HepG2 (cell line): ENCODE measurements at regions not wholly inside any gene's neighbourhood (a gene's known extent, or its start where the extent isn't known, plus 50 kb on each side); places are given as distances from the start of the nearest gene placed in this dataset.

Source experiments
- ATAC-seq: fragments of 200-7000 bp; cut with Tn5 transposase; 3 replicates; pipeline ENCODE4 v1.9.1; 2020; ENCODE audit warnings: mild to moderate bottlenecking, moderate library complexity
- BruUV-seq: library from RNA; stranded (reverse); fragments of 400-500 nt; replicated peaks from 2 replicates; lab custom pipeline; 2021; lab: Mats Ljungman, UMichigan
- CTCF ChIA-PET: fragments of 300-600 bp; formaldehyde crosslinking; extraction: SDS; loops from one replicate; lab custom pipeline; 2021; ENCODE audit warnings: low total read pairs, inconsistent platforms, low intra/inter-chr PET ratio; lab: Yijun Ruan, JAX
- POLR2A ChIA-PET: fragments of 350-600 bp; sonication (Branson Sonifier 250); formaldehyde crosslinking; loops from one replicate; lab custom pipeline; 2020; ENCODE audit warnings: antibody characterized with exemption, inconsistent platforms; lab: Yijun Ruan, JAX
- DNase-seq: peaks from one replicate; pipeline ENCODE4 v3.0.0-alpha.2; 2015; ENCODE audit warnings: low spot score
- FAIRE-seq: peaks from 3 replicates; lab custom pipeline; 2011; peaks lifted over from hg19 to GRCh38; lab: Jason Lieb, UNC
- H2AFZ ChIP-seq: one replicate; pipeline ENCODE4 v1.6.1; 2011; ENCODE audit warnings: low read length, inconsistent platforms
- H3K27ac ChIP-seq: fragments of 300-600 bp; 3 replicates; pipeline ENCODE4 v1.8.0; 2011; ENCODE audit warnings: mixed run types, mild to moderate bottlenecking, mixed read lengths, low read length, inconsistent platforms; ENCODE audit not compliant: insufficient read depth; ENCODE audit errors: extremely low read length
- H3K27me3 ChIP-seq, 2 experiments: fragments of 200-600 bp in 1 of 2; 2 replicates in 1 of 2; 3 replicates in 1 of 2; pipeline versions ENCODE4 v1.6.0 to v1.8.0; 2011; ENCODE audit warnings: low read length in 2 of 2, mild to moderate bottlenecking in 2 of 2, moderate library complexity in 2 of 2, inconsistent platforms in 1 of 2; ENCODE audit not compliant: insufficient read depth in 2 of 2, control insufficient read depth in 1 of 2
- H3K36me3 ChIP-seq, 2 experiments: fragments of 200-600 bp in 1 of 2; replicated peaks in 1 of 2; 2 replicates in 1 of 2; 3 replicates in 1 of 2; pipeline versions ENCODE4 v1.5.1 to v1.8.0; 2011; ENCODE audit warnings: low read length in 2 of 2, inconsistent platforms in 1 of 2; ENCODE audit not compliant: insufficient read depth in 2 of 2, control insufficient read depth in 1 of 2
- H3K4me1 ChIP-seq: 2 replicates; pipeline ENCODE4 v1.5.1; 2012; ENCODE audit warnings: low read length, inconsistent platforms; ENCODE audit not compliant: insufficient read depth
- H3K4me2 ChIP-seq: 2 replicates; pipeline ENCODE4 v1.6.0; 2011; ENCODE audit warnings: low read depth, low read length, inconsistent platforms
- H3K4me3 ChIP-seq, 3 experiments: fragments of 200-600 bp in 1 of 3; sonication (generic), shearing (Covaris generic) in 1 of 3; replicated peaks in 1 of 3; 2 replicates each; pipeline ENCODE4 v1.5.1; 2011 to 2016; ENCODE audit warnings: low read length in 3 of 3, inconsistent platforms in 2 of 3, low read depth in 2 of 3, mild to moderate bottlenecking in 2 of 3, control low read depth in 1 of 3, mixed read lengths in 1 of 3; ENCODE audit not compliant: insufficient read depth in 1 of 3
- H3K79me2 ChIP-seq: one replicate; pipeline ENCODE4 v1.6.1; 2011; ENCODE audit warnings: low read length, inconsistent platforms; ENCODE audit not compliant: insufficient read depth
- H3K9ac ChIP-seq: 2 replicates; pipeline ENCODE4 v1.6.0; 2011; ENCODE audit warnings: mild to moderate bottlenecking, low read depth, low read length, inconsistent platforms; ENCODE audit not compliant: insufficient read depth
- H3K9me3 ChIP-seq: 2 replicates; pipeline ENCODE4 v1.5.1; 2012; ENCODE audit warnings: mild to moderate bottlenecking, low read length
- H4K20me1 ChIP-seq: 2 replicates; pipeline ENCODE4 v1.6.0; 2011; ENCODE audit warnings: inconsistent platforms, mild to moderate bottlenecking, low read length, moderate library complexity; ENCODE audit not compliant: insufficient read depth
- GABPA ChIP-seq, 2 experiments: IDR thresholded peaks; 2 replicates each; pipeline ENCODE4 v1.6.1; 2011 to 2016; ENCODE audit warnings: low read depth in 2 of 2, low read length in 1 of 2, missing biosample characterization in 1 of 2, missing genetic modification characterization in 1 of 2
- IKZF4 ChIP-seq: sonication (generic); formaldehyde crosslinking; IDR thresholded peaks from 2 replicates; pipeline ENCODE4 v1.5.1; 2020; ENCODE audit warnings: borderline replicate concordance, mild to moderate bottlenecking, low read depth, missing genetic modification reagents; ENCODE audit errors: not compliant biosample characterization
- REPIN1 ChIP-seq: sonication (generic); formaldehyde crosslinking; IDR thresholded peaks from 2 replicates; pipeline ENCODE4 v1.8.0; 2022; ENCODE audit warnings: missing genetic modification reagents, low read depth, mild to moderate bottlenecking, borderline replicate concordance
- ZNF678 ChIP-seq: sonication (generic); formaldehyde crosslinking; IDR thresholded peaks from 2 replicates; pipeline ENCODE4 v1.4.0; 2020; ENCODE audit warnings: mild to moderate bottlenecking, missing genetic modification reagents
- ZZZ3 ChIP-seq: sonication (generic); formaldehyde crosslinking; IDR thresholded peaks from 2 replicates; pipeline ENCODE4 v1.4.0; 2020; ENCODE audit warnings: missing genetic modification reagents, mild to moderate bottlenecking, borderline replicate concordance
- WGBS: methylation state at CpG from one replicate; pipeline ENCODE4 v1.1.6; 2017; ENCODE audit warnings: low lambda C conversion rate; 5-methylcytosine and 5-hydroxymethylcytosine counted together
- in situ Hi-C: cut with HindIII; loops from 2 replicates; pipeline ENCODE4 v1.10.0; 2017; ENCODE audit warnings: low pct_unique_long_range_greater_than_20kb; ENCODE audit not compliant: extremely low pct_ligation_motif_present
- intact Hi-C: fragments of 100-400 bp; cut with micrococcal nuclease; formaldehyde crosslinking; loops from one replicate; pipeline ENCODE4 v1.10.0; 2022; ENCODE audit not compliant: unreplicated experiment
- TF ChIP-seq, protein P1 (sequence below): sonication (generic); formaldehyde crosslinking; conservative IDR thresholded peaks from 2 replicates; pipeline ENCODE4 v1.4.0; 2020; ENCODE audit warnings: missing genetic modification reagents
- TF ChIP-seq, protein P2 (sequence below): sonication (generic); formaldehyde crosslinking; IDR thresholded peaks from 2 replicates; pipeline ENCODE4 v1.4.0; 2020; ENCODE audit warnings: mild to moderate bottlenecking, missing genetic modification reagents

DNA sequence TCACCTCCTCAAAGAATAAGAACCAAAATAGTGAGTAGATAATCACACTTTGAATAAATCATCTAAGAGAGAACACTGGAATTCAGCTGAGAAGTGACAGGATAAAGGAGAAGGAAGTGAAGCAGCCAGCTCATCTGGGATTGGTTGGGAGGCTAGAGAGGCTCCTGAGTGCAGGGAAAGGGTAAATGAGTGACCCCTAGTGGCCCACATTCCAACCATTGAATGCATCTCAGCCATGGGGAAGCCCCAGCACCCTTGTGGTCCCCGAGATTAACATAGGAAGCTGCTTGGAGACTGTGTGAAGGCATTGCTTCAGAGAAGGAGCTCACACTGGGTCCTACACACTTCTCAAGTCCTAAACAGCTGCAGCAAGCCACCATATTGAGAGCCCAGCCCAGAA is 82.3 kb downstream of the JRKL start (continued):
- TF ChIP-seq GABPA (IDR thresholded peaks at IDR 0.05; ENCODE audit: low read depth, low read length) (0 out of 2 replicates have a peak, but pooled peaks have one; percentile 13), GABPA (CRISPR knock-in tag; IDR thresholded peaks at IDR 0.05; ENCODE audit: low read depth) (peak; percentile 14; the same call in 1 of the 2 replicates)
- TF ChIP-seq, all 625 proteins: peak for 4

DNA sequence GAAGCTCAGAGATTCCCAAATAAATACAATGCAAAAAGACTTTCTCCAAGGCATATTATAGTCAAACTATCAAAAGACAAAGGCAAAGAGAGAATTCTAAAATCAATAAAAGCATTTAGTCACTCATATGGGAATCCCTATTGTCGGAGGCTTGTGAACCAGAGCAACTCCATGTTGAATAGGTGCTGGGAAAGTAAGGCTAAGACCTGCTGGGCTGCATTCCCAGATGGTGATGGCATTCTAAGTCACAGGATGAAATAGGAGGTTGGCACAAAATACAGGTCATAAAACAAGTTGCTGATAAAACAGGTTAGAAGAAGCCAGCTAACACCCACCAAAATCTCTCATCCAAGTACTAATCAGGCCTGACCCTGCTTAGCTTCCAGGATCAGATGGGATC is 84.5 kb downstream of the JRKL start:
- H2AFZ ChIP-seq: no peak overlapping the region
- no peak for ATAC-seq
- no peak for TF ChIP-seq REPIN1
- no peak for TF ChIP-seq IKZF4 (CRISPR knock-in tag)
- TF ChIP-seq, protein P1, sequence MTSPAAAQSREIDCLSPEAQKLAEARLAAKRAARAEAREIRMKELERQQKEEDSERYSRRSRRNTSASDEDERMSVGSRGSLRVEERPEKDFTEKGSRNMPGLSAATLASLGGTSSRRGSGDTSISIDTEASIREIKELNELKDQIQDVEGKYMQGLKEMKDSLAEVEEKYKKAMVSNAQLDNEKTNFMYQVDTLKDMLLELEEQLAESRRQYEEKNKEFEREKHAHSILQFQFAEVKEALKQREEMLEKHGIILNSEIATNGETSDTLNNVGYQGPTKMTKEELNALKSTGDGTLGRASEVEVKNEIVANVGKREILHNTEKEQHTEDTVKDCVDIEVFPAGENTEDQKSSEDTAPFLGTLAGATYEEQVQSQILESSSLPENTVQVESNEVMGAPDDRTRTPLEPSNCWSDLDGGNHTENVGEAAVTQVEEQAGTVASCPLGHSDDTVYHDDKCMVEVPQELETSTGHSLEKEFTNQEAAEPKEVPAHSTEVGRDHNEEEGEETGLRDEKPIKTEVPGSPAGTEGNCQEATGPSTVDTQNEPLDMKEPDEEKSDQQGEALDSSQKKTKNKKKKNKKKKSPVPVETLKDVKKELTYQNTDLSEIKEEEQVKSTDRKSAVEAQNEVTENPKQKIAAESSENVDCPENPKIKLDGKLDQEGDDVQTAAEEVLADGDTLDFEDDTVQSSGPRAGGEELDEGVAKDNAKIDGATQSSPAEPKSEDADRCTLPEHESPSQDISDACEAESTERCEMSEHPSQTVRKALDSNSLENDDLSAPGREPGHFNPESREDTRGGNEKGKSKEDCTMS (CRISPR knock-in tag): no peak
- TF ChIP-seq, protein P2, sequence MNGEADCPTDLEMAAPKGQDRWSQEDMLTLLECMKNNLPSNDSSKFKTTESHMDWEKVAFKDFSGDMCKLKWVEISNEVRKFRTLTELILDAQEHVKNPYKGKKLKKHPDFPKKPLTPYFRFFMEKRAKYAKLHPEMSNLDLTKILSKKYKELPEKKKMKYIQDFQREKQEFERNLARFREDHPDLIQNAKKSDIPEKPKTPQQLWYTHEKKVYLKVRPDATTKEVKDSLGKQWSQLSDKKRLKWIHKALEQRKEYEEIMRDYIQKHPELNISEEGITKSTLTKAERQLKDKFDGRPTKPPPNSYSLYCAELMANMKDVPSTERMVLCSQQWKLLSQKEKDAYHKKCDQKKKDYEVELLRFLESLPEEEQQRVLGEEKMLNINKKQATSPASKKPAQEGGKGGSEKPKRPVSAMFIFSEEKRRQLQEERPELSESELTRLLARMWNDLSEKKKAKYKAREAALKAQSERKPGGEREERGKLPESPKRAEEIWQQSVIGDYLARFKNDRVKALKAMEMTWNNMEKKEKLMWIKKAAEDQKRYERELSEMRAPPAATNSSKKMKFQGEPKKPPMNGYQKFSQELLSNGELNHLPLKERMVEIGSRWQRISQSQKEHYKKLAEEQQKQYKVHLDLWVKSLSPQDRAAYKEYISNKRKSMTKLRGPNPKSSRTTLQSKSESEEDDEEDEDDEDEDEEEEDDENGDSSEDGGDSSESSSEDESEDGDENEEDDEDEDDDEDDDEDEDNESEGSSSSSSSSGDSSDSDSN (CRISPR knock-in tag): no peak
- TF ChIP-seq ZZZ3 (CRISPR knock-in tag): no peak
- no peak for TF ChIP-seq ZNF678 (CRISPR knock-in tag)
- TF ChIP-seq, all 625 proteins: peak for 0
- Histone ChIP-seq H3K27me3 (no peaks in the 10 kb centered on the region), H3K4me3 (no peak overlapping the region), H3K9me3 (no peaks in the 10 kb centered on the region), H3K4me2 (no peak overlapping the region), H3K9ac (no peak overlapping the region), H3K4me1 (no peaks in the 10 kb centered on the region), H3K27ac (no peak overlapping the region), H3K79me2 (no peaks in the 10 kb centered on the region), H3K36me3 (no peaks in the 10 kb centered on the region), H4K20me1 (no peaks in the 10 kb centered on the region)
- intact Hi-C loops: no loop called here
- no peak for DNase-seq
- ChIA-PET CTCF (no interaction called here), POLR2A (no interaction called here)
- 4% methylated on average over 1 of the region's 1 CpG for WGBS
- no TSS peak for BruUV-seq
- in situ Hi-C loops: no loop called here
- FAIRE-seq: no peak
